ENCODE measurements at regions not wholly inside any gene's neighbourhood (a gene's known extent, or its start where the extent isn't known, plus 50 kb on each side); places are given as distances from the start of the nearest gene placed in this dataset.

GRCh38 chr7:108825581-108825909 lies 255.9 kb downstream of the DNAJB9 start:
- H3K36me3 ChIP-seq (ENCODE audit: control insufficient read depth in 4 of 4, insufficient read depth in 3 of 4, low read depth in 1 of 4, low read length in 3 of 4), result no peaks in the 10 kb centered on the region
- H3K4me3 ChIP-seq (ENCODE audit: low read depth in 1 of 3, low read length in 3 of 3), result no peak overlapping the region
- no peaks in the 10 kb centered on the region for H3K27me3 ChIP-seq (ENCODE audit: control insufficient read depth in 4 of 4, insufficient read depth in 4 of 4, low read length in 3 of 4)
- no peak for TF ChIP-seq HNF4G (IDR thresholded peaks at IDR 0.05)
- TF ChIP-seq RAD21 (IDR thresholded peaks at IDR 0.05), result no peak
- TF ChIP-seq ATF3 (IDR thresholded peaks at IDR 0.05), result no peak
- no peak for TF ChIP-seq TAF1 (conservative IDR thresholded peaks at IDR 0.05)
- no peak for TF ChIP-seq EGR1 (IDR thresholded peaks at IDR 0.05; ENCODE audit: low read depth in 2 of 2)
- TF ChIP-seq CTCF (IDR thresholded peaks at IDR 0.05; ENCODE audit: low read depth, low read length, missing input control), result no peak
- TF ChIP-seq ZBTB33 (IDR thresholded peaks at IDR 0.05), result no peak
- no peak for TF ChIP-seq FOXA1 (IDR thresholded peaks at IDR 0.05)
- no peak for TF ChIP-seq NR2F2 (IDR thresholded peaks at IDR 0.05)
- no peak for TF ChIP-seq FOXA2 (IDR thresholded peaks at IDR 0.05)
- no peak for TF ChIP-seq HNF4A (conservative IDR thresholded peaks at IDR 0.05)
- TF ChIP-seq YY1 (IDR thresholded peaks at IDR 0.05), result no peak
- TF ChIP-seq GABPA (IDR thresholded peaks at IDR 0.05 in 1 of 2, conservative IDR thresholded peaks at IDR 0.05 in 1 of 2), result no peak
- no peak overlapping the region for H3K9ac ChIP-seq (ENCODE audit: low read depth in 1 of 2, low read length in 2 of 2)
- WGBS, result 82% methylated on average over 2 of the region's 2 CpGs
- H3K4me1 ChIP-seq (ENCODE audit: control insufficient read depth in 4 of 4, insufficient read depth in 4 of 4, low read length in 3 of 4), result no peaks in the 10 kb centered on the region
- H3K27ac ChIP-seq (ENCODE audit: low read depth in 1 of 2, low read length in 2 of 2), result no peak overlapping the region
- no peaks in the 10 kb centered on the region for H3K9me3 ChIP-seq (ENCODE audit: control insufficient read depth in 4 of 4, low read length in 3 of 4)
- DNase-seq (ENCODE audit: low spot score), result no peak

- no peak overlapping the region for H3K4me3 ChIP-seq (ENCODE audit: low read depth in 1 of 3, low read length in 3 of 3)
- DNase-seq (ENCODE audit: low spot score), result no peak
- no peak overlapping the region for H3K27ac ChIP-seq (ENCODE audit: low read depth in 1 of 2, low read length in 2 of 2)
- TF ChIP-seq MAX (IDR thresholded peaks at IDR 0.05), result no peak
- TF ChIP-seq CTCF (IDR thresholded peaks at IDR 0.05; ENCODE audit: low read depth, low read length, missing input control), result no peak
- TF ChIP-seq REST (IDR thresholded peaks at IDR 0.05), result no peak
- no peak for TF ChIP-seq HNF4G (IDR thresholded peaks at IDR 0.05)
- TF ChIP-seq EGR1 (IDR thresholded peaks at IDR 0.05; ENCODE audit: low read depth in 2 of 2), result no peak
- TF ChIP-seq YY1 (IDR thresholded peaks at IDR 0.05), result no peak
- no peak for TF ChIP-seq ATF3 (IDR thresholded peaks at IDR 0.05)
- TF ChIP-seq ZBTB33 (IDR thresholded peaks at IDR 0.05), result no peak
- TF ChIP-seq RXRA (IDR thresholded peaks at IDR 0.05), result no peak
- no peak for TF ChIP-seq SP1 (IDR thresholded peaks at IDR 0.05)
- TF ChIP-seq GABPA (IDR thresholded peaks at IDR 0.05 in 1 of 2, conservative IDR thresholded peaks at IDR 0.05 in 1 of 2), result no peak
- no peak for TF ChIP-seq HNF4A (conservative IDR thresholded peaks at IDR 0.05)
- no peak for TF ChIP-seq FOXA2 (IDR thresholded peaks at IDR 0.05)
- peaks cover 0 to 5% (median under 1%) of the 10 kb centered on the region in 4 donors for H3K9me3 ChIP-seq (ENCODE audit: control insufficient read depth in 4 of 4, low read length in 3 of 4)
- no peaks in the 10 kb centered on the region for H3K36me3 ChIP-seq (ENCODE audit: control insufficient read depth in 4 of 4, insufficient read depth in 3 of 4, low read depth in 1 of 4, low read length in 3 of 4)
- H3K9ac ChIP-seq (ENCODE audit: low read depth in 1 of 2, low read length in 2 of 2), result no peak overlapping the region
- no peaks in the 10 kb centered on the region for H3K4me1 ChIP-seq (ENCODE audit: control insufficient read depth in 4 of 4, insufficient read depth in 4 of 4, low read length in 3 of 4)
- no peaks in the 10 kb centered on the region for H3K27me3 ChIP-seq (ENCODE audit: control insufficient read depth in 4 of 4, insufficient read depth in 4 of 4, low read length in 3 of 4)
Measured at GRCh38 chr7:108836256-108836655, 266.6 kb downstream of the DNAJB9 start.

Data from liver (tissue), 8 donors.